GM18519 (cell line): ENCODE measurements at regions not wholly inside any gene's neighbourhood (a gene's known extent, or its start where the extent isn't known, plus 50 kb on each side); places are given as distances from the start of the nearest gene placed in this dataset.
"Not testable (repeated sequence)": the region's sequence is repeated elsewhere in the genome, so short reads cannot be mapped to it uniquely, and the experiment has no call there.

ENCODE experiments used
- ATAC-seq: cut with Tn5 transposase; IDR thresholded peaks from one replicate; pipeline ENCODE4 v1.9.1; 2021; ENCODE audit warnings: mild to moderate bottlenecking, moderate library complexity; ENCODE audit not compliant: unreplicated experiment, low FRiP score

DNA sequence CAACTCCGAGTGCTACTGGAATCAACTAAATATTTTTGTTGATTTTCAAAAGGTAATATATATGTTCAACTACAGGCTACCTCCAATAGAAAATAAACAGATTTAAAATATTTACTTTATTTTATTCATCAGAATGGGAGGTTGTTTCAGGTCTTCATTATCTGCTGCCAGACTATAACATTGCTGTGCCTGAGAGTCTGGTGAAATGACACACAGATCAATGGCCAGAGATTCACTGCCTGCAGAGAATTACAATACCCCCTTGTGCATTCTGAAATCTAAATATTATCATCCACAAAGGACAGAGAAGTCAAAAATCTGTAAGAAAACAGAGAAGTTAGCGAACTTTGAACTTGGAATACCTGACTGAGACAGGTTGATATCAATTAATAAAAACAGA lies 667.8 kb upstream of the GJE1 start:
- ATAC-seq, result no peak

DNA sequence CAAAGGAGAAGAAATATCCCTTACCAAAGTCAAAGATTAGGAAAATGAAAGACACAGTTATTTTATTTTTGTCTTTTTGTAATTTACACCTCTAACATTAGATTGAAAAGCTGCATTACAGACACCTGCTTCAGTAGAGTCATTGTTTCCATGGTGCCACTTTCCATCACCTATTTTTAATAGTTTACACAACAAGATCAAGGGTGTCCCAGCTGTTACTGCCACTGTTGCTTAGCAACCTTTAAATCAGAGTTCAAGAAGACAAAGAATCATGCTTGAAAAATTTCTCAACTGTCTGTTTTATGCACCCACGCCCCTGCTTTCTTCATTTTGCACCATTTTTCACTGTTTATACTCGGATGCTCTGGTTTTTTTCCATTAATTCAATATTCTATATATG lies 668.2 kb upstream of the GJE1 start:
- peak; percentile 69 for ATAC-seq

DNA sequence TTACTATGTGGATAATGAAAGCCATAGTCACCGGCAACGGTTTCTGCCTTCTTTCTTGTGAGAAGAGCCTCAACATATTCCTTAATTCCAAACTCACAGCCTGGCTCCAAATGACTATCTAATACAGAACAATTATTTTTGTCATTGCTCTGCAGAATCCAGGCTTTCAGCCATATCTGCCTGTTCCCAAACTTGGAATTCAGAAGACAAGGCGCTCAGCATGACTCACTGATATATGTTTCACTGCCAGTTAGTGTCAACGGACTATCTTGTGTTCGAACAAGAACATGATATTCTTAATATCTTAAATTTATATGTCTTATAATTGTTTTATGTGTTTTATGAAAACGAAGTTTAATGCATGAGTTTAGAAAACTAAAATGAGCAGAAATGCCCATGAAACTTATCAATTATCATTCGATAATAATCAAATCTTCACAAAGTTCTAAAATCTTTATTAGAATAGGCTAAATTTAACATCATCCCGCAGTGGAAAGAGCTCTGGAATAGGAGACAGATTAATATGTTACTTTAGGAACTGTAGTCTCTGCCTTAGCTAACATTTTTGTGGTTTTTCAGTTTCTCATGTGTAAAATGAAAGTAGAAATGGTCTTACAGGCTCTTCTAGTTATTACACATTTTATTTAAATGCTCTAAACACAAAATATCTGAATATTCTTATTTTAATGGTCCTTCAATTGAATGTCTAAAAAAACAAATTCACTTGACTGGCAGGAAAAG lies 669.3 kb upstream of the GJE1 start:
- peak; percentile 81 for ATAC-seq

DNA sequence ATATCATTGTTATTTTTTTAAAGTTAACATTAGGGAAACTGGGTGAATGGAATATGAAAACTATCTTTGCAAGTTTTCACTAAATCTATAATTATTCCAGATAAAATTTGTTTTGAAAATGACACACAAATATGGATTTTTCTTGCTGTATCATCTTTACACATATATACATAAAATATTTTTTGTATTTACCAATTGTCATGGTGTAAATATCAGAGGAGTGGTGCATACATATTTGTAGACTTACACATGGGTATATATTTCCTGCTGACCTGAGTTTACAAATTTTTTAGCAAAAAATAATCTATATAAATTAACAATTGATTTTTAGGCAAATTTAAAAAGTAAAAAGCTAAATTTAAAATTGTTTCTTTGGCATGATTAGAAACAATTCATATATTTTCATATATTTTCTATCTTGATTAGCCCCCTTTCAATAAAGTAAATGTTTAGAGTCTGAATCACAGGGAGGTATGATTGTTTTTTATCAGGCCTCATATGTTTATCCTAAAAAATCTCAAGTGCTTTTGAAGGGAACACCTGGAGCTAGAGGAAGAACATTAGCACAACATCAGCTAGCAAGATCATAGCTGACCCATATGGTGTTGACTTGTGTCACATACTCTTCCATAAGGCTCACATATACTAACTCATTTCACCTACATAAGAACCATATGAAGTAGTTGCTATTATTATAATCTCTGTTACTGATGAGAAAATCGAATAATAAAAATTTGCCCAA lies 671.8 kb upstream of the GJE1 start:
- no peak for ATAC-seq

DNA sequence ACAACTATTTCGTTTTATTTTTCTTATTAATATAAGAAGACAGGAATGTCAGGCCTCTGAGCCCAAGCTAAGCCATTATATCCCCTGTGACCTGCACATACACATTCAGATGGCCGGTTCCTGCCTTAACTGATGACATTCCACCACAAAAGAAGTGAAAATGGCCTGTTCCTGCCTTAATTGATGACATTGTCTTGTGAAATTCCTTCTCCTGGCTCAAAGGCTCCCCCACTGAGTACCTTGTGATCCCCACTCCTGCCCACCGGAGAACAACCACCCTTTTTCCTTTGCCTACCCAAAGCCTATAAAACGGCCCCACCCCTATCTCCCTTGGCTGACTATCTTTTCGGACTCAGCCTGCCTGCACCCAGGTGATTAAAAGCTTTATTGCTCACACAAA lies 672.5 kb upstream of the GJE1 start:
- not testable (repeated sequence) for ATAC-seq

DNA sequence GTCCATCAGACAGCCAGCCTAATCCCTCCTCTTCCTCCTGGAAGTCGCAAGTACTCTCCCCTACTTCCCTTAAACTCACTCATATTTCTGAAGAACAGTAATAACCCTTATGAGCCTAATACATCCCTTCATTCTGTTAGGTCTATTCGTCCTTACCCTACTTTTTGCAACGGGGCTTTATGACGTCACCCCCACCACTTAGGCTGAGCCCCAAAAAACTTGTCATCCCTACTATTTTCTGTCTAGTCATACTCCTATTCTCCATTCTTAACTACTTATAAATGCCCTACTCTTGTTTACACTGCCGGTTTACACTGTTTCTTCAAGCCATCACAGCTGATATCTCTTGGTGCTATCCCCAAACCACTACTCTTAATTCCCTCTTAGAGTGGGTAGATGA lies 674.7 kb upstream of the GJE1 start:
- not testable (repeated sequence) for ATAC-seq

DNA sequence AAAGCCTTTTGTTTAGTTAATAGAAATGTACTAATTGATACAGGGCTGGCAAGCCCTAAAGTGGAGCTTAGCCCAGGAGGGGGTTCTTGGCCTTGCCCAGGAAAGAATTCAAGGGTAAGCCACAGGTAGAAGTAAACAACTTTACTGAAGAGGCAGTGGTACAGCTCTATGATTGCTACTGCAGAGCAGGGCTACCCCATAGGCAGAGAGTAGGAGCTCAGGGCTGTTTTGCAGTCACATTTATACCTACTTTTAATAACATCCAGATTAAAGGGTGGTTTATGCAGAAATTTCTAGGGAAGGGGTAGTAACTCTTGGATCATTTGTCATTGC lies 680.4 kb upstream of the GJE1 start:
- no peak for ATAC-seq

DNA sequence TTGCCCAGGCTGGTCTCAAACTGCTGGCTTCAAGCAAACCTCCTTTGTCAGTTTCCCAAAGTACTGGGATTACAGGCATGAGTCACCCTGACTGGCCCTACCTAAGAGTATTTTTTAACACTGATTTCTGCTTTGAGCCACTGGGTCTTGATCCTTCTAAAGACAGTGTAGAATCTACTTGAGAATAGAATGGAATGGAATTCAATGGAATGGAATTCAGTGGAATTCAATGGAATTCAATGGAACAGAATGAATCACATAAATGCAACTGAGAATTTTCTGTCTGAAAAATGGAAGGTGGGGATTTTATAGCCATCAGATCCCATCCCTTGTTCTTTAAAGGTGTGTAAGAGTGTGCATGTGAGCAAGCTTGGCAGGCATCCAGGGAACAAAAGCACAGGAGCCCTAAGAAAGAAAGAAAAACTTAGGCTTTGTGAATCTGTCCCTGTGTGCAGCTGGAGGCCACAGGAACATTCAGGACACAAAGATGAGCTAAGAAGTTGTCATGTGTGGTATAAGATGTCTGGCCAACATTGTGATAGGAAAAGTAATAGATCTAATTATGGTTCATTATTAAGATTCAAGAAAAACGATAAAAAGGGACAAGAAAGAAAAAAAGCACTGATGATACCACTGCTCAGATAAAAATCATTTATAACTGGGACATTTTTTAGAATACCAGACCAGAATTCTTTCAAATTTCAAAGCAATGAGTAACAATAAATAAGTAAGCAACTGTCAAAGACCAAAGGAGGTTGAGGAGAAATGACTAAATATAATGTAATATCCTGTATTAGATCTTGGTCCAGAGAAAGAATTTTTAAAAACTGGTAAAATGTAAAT lies 681.0 kb upstream of the GJE1 start:
- no peak for ATAC-seq

DNA sequence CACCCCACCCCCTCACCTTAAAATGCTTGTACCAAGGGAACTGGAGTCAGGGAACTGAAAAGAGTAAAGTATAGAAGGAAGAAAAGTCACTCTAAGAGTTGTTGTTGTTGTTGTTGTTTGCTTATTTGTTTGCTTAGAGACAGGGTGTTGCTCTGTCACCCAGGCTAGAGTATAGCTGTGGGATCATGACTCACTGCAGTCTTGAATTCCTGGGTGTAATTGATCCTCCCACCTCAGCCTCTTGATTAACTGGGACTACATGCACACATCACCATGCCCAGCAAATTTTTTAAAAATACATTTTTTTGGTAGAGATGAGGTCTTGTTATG lies 681.6 kb upstream of the GJE1 start:
- ATAC-seq, result no peak

DNA sequence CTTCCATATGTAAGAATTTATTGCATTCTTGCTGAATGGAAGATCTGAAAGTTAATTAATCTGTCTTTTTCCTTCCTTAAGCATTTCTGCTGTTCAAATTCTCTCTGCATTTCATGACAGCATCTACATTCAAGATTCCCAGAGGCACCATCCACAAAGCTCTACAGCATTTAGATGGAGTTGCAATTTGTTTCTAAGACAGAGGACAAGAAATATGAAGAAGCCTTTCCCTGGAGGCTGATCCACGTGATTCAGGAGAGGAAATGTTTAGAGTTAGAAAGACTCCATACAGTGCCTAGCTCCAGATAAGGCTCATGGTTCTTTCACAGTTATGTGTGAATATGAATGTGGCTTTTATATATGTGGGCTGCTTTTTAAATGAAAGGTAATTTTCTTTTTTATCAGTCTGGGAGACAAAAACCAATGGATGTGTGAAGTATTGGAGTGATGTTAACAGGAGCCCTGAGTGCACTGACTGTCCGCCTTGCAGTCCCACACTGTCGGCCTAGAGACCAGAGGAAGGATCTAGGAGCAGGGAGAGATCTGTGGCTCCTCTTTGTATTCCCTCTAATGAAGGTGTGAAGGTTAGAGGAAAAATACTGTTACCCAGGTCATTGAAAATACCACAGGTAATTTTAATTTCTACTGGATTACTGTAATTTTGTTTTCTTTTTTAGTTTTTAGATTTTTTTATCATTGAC lies 686.6 kb upstream of the GJE1 start:
- no peak for ATAC-seq

DNA sequence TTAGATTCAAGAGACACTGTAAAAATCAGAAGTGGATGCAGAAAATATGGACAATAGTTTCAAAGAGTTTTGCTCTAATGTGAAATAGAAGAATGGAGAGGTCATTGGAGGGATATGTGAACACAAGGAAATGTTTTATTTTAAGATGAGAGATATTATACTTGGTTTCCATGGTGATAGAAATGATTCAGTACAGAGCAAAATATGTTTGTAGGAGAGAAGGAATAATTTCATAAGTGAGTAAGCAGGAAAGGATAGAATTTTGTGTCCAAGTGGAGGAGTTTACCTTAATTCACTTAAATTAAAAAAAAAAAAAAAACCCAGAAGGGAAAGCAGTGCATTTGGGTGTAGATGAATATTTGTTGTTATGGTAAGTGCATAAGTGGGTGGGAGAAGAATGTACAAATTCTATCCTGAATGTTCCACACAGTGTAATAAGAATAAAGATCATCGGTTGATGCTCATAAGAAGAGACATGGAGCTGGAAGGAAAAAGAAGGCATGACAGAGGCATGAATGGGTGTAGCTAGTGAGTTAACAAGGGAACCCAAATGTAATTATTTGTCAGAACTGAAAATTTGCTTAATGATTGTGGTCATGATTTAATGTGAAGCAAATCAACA lies 688.9 kb upstream of the GJE1 start:
- ATAC-seq, result no peak

DNA sequence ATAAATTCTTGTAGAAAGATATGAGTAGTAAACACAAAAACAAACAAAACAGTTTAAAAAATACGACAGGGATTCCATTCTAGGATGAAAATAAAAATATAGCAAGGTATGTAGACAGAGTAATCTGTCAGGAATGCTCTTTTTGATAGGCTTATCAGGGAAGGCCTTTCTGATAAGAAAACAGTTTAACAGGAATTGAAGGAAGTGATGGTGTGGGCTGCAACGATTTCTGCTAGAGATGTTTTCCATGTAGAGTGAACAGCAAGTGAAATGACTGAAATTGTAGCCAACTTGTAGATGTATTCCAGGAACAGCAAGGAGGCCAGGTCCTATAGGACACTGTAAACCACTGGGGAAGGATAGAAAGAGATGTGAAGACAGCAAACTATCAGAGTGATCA lies 689.7 kb upstream of the GJE1 start:
- ATAC-seq, result no peak

DNA sequence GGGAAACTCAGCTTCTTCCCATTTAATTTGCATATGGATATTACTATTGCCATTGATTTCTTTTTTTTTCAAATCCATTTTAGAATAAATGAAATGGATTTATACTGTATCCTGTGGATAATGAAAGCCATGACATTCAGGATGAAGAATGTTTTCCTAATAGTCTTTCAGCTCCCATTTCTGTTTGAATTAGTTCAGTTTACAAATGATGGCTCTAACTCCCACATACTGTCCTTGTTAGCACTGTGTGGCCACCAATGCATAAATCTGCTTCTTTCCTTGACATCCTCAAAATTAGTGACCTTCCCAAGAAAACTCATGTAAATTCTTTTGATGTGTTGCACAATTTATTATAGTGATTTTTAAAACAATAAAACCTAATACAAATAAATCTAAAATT lies 693.2 kb upstream of the GJE1 start:
- ATAC-seq, result no peak

DNA sequence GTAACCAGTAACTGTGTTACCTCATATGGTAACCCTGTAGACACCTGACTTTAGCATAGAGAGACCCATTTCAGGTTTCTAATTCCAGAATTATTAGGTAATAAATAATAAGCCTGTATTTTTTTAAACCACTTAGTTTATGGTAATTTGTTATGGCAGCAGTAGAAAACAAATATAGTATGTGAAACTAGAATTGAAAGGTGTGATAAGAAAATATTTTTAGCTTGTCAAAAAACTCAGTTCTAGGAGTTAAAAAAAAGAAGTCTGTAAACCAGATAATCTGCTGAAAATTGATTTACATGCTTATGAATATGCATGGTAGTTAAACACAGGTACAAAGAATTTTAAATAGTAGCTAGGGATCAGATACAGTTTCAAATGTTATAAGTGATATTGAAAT lies 695.0 kb upstream of the GJE1 start:
- no peak for ATAC-seq

DNA sequence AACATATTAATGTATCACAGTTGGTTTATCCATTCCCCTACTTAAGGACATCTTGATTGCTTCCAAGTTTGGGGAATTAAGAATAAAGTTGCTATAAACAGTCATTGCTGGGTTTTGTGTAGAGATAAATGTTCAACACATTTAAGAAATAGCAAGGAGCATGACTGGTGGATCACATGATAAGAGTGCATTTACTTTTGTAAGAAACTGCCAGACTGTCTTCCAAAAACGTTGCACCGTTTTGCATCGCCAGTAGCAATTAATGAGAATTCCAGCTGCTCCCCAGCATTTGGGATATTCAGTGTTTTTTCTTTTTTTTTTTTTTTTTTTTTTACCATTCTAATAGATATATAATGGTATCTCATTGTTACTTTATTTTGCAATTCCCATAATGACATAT lies 695.7 kb upstream of the GJE1 start:
- ATAC-seq, result no peak

DNA sequence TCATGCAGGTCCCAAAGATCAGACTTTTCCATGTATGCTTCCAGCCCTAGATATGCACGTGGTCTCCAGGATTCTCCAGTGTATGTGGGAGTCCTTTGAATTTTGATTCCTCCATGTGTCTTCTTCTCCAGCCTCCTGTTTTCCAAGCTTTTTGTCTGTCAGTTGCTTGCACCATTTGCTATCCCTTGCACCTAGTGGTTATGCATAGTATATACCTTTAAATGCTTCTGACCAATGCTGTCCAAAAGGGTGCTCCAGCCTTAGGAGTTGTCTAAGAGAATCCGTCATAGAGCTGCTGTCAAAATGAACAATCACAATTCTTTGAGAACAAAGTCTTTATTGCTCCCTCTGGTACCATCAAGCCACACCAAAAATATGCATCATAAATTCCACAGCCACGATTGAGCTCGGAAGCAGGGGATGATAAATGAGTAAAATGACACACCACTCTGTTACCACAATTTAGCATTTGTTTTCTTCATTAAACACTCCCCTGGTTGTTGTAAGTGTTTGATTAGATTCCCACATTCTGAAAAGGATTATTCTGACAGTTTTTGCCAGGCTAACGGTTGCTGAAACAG lies 706.2 kb upstream of the GJE1 start:
- ATAC-seq, result no peak

DNA sequence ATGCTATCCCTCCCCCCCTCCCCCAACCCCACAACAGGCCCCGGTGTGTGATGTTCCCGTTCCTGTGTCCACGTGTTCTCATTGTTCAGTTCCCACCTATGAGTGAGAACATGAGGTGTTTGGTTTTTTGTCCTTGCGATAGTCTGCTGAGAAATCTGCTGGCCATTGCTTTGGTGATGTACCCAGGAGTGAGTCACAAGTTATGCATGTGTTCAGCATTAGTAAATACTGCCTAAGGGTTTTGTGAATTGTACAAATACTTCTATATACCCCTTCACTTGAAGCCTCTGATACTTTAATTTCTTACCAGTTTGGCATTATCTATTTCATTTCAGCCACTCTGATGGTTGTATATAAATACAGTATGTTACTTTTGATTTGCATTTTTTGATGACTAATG lies 711.3 kb upstream of the GJE1 start:
- ATAC-seq, result no peak

DNA sequence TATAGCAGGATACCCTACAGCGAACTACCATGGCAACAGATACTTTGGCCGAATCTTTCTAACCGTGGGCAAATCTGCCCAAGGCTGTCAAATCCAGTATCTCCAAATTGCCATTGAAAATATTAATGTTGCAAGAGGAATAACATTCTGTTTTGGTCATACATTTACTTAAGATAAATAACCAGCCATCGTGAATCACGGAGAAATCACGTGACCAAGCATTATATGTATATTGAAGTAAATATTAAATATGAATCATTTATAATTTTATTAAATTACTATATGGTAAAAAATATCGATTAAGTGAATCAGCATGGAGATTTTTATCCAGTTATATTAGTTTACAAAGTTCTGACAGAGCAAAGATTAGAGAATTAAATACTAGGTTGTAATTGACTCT lies 714.6 kb upstream of the GJE1 start:
- no peak for ATAC-seq

DNA sequence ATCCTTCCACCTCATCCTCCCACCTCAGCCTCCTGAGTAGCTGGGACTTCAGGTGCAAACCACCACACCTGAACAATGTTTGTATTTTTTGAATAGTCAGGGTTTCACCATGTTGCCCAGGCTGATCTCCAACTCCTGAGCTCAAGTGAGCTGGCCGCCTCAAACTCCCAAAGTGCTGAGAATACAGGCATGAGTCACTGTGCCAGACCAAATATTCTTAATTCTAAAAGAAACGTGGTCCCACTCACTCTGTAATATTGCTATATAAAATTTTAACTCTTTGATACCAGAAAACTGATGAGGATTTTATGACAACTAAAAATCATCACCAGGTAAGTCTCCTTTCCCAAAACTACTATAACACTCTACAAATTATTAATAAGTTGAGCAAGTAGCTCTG lies 716.8 kb upstream of the GJE1 start:
- ATAC-seq, result no peak

DNA sequence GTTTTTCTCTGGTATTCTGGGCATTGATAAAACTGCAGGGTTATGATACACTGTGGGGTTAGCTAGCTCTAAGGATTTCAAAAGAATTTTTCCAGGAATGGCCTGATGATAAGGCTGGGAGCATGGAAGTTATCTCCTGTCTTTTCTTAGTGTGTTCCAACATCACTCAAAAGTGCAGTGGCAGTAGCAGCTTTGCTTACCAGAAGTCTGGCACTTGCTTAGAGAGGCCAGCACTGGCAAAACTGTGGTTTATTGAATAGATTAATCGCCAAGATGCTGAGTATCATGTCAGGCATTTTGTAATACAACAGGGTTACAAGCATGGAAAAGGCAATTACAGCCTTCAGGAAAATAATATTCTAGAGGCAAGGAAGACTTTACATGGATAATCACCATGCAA lies 719.5 kb upstream of the GJE1 start:
- no peak for ATAC-seq
